ENCODE measurements at regions not wholly inside any gene's neighbourhood (a gene's known extent, or its start where the extent isn't known, plus 50 kb on each side); places are given as distances from the start of the nearest gene placed in this dataset.

DNA sequence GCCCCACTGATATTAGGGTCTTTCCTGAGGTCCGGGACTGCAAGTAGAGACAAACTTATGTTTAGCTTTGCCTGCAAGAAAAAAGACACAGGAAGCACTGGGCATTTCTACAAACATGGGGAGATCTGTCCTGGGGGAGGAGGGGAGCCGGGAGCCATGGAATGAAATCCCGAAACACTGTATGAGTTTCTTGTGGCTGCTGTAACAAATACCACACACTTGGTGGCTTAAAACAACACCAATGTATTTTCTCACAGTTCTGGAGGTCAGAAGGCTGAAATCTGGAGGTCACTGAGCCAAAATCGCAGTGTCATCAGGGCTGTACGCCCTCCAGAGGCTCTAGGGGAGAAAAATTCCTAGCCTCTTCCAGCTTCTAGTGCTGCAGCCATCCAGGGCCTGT lies 114.0 kb upstream of the CHST15 start:
- H3K9me3 ChIP-seq (ENCODE audit: control insufficient read depth in 2 of 3, insufficient read depth in 1 of 3, low read length in 3 of 3), result peaks cover 0 to 5% (median 2%) of the 10 kb centered on the region in 3 donors
- DNase-seq (peak in 1 of 5 donors; percentile 2), FAIRE-seq (no peak)
- H3K4me3 ChIP-seq (ENCODE audit: low read length in 3 of 3), result no peak overlapping the region
- no peaks in the 10 kb centered on the region for H3K36me3 ChIP-seq (ENCODE audit: control insufficient read depth in 2 of 3, insufficient read depth in 3 of 3, low read length in 3 of 3)
- H3K27me3 ChIP-seq (ENCODE audit: control insufficient read depth, insufficient read depth, low read length), result no peaks in the 10 kb centered on the region
- no peaks in the 10 kb centered on the region for H3K4me1 ChIP-seq (ENCODE audit: control insufficient read depth in 2 of 3, insufficient read depth in 2 of 3, low read depth in 1 of 3, low read length in 3 of 3)
- TF ChIP-seq, protein P1, sequence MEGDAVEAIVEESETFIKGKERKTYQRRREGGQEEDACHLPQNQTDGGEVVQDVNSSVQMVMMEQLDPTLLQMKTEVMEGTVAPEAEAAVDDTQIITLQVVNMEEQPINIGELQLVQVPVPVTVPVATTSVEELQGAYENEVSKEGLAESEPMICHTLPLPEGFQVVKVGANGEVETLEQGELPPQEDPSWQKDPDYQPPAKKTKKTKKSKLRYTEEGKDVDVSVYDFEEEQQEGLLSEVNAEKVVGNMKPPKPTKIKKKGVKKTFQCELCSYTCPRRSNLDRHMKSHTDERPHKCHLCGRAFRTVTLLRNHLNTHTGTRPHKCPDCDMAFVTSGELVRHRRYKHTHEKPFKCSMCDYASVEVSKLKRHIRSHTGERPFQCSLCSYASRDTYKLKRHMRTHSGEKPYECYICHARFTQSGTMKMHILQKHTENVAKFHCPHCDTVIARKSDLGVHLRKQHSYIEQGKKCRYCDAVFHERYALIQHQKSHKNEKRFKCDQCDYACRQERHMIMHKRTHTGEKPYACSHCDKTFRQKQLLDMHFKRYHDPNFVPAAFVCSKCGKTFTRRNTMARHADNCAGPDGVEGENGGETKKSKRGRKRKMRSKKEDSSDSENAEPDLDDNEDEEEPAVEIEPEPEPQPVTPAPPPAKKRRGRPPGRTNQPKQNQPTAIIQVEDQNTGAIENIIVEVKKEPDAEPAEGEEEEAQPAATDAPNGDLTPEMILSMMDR (IDR thresholded peaks at IDR 0.05; ENCODE audit: borderline replicate concordance, extremely low read depth, insufficient read depth), result no peak
- no peak overlapping the region for H3K9ac ChIP-seq (ENCODE audit: low read length in 3 of 3)
- H3K27ac ChIP-seq (ENCODE audit: low read depth in 2 of 2, low read length in 2 of 2), result no peak overlapping the region
- intact Hi-C loops (cut with DNase I), result no loop called here

GRCh38 chr10:124206616-124207015 lies 113.2 kb upstream of the CHST15 start:
- intact Hi-C loops (cut with DNase I), result no loop called here
- no peak overlapping the region for H3K9ac ChIP-seq (ENCODE audit: low read length in 3 of 3)
- DNase-seq (peak in 1 of 5 donors; percentile 2), FAIRE-seq (no peak)
- H3K4me1 ChIP-seq (ENCODE audit: control insufficient read depth in 2 of 3, insufficient read depth in 2 of 3, low read depth in 1 of 3, low read length in 3 of 3), result no peaks in the 10 kb centered on the region
- peaks cover 0 to 5% (median 2%) of the 10 kb centered on the region in 3 donors for H3K9me3 ChIP-seq (ENCODE audit: control insufficient read depth in 2 of 3, insufficient read depth in 1 of 3, low read length in 3 of 3)
- TF ChIP-seq, protein P1 (IDR thresholded peaks at IDR 0.05; ENCODE audit: borderline replicate concordance, extremely low read depth, insufficient read depth), result no peak
- no peaks in the 10 kb centered on the region for H3K27me3 ChIP-seq (ENCODE audit: control insufficient read depth, insufficient read depth, low read length)
- H3K36me3 ChIP-seq (ENCODE audit: control insufficient read depth in 2 of 3, insufficient read depth in 3 of 3, low read length in 3 of 3), result no peaks in the 10 kb centered on the region
- H3K4me3 ChIP-seq (ENCODE audit: low read length in 3 of 3), result no peak overlapping the region
- H3K27ac ChIP-seq (ENCODE audit: low read depth in 2 of 2, low read length in 2 of 2), result no peak overlapping the region

DNA sequence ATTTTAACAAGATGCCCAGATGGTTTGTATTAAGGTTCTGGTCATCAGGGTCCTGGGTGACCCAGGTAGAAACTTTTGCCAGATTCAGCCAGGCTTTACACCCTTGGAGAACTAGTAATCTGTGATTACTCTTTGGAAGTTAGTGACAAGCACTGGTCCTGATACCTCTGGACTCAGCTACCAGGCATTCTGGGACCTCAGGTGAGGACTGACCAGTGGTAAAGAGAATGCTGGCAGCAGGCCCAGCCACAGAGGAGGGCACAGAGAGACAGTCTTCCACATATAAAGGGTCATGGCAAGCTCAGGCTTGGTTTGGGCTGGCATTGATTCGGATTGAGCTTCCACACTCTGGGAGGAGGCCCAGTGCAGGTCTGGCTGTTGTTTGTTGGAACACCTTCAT lies 112.0 kb upstream of the CHST15 start:
- intact Hi-C loops (cut with DNase I), result no loop called here
- Histone ChIP-seq H3K9me3 (ENCODE audit: control insufficient read depth in 2 of 3, insufficient read depth in 1 of 3, low read length in 3 of 3) (no peaks in the 10 kb centered on the region), H3K36me3 (ENCODE audit: control insufficient read depth in 2 of 3, insufficient read depth in 3 of 3, low read length in 3 of 3) (no peaks in the 10 kb centered on the region), H3K27ac (ENCODE audit: low read depth in 2 of 2, low read length in 2 of 2) (no peak overlapping the region), H3K4me1 (ENCODE audit: control insufficient read depth in 2 of 3, insufficient read depth in 2 of 3, low read depth in 1 of 3, low read length in 3 of 3) (no peaks in the 10 kb centered on the region), H3K4me3 (ENCODE audit: low read length in 3 of 3) (no peak overlapping the region), H3K9ac (ENCODE audit: low read length in 3 of 3) (no peak overlapping the region), H3K27me3 (ENCODE audit: control insufficient read depth, insufficient read depth, low read length) (no peaks in the 10 kb centered on the region)
- TF ChIP-seq, protein P1 (IDR thresholded peaks at IDR 0.05; ENCODE audit: borderline replicate concordance, extremely low read depth, insufficient read depth), result no peak
- DNase-seq (peak in 1 of 5 donors; percentile 9), FAIRE-seq (no peak)

DNA sequence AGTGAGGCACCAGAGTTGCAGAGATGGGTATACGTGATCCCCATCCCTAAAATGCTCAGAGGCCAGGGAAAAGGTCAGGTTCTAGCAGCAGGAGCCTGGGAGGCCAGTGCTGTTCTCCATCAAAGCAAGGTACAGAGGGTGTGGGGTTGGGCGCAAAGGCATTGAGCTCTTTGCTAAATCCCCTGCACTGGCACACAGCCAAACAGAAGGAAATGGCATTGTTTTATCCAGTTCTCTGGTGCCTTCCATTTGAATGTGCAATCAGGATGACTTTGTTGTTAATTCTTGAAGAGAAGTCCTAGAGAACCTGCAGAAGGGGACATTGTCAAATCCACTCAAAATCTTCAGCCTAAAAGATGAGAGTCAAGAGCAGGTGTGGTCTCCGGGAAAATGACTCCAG lies 111.3 kb upstream of the CHST15 start:
- TF ChIP-seq, protein P1 (IDR thresholded peaks at IDR 0.05; ENCODE audit: borderline replicate concordance, extremely low read depth, insufficient read depth), result no peak
- Histone ChIP-seq H3K4me1 (ENCODE audit: control insufficient read depth in 2 of 3, insufficient read depth in 2 of 3, low read depth in 1 of 3, low read length in 3 of 3) (no peaks in the 10 kb centered on the region), H3K36me3 (ENCODE audit: control insufficient read depth in 2 of 3, insufficient read depth in 3 of 3, low read length in 3 of 3) (no peaks in the 10 kb centered on the region), H3K9me3 (ENCODE audit: control insufficient read depth in 2 of 3, insufficient read depth in 1 of 3, low read length in 3 of 3) (no peaks in the 10 kb centered on the region), H3K4me3 (ENCODE audit: low read length in 3 of 3) (no peak overlapping the region), H3K9ac (ENCODE audit: low read length in 3 of 3) (no peak overlapping the region), H3K27ac (ENCODE audit: low read depth in 2 of 2, low read length in 2 of 2) (no peak overlapping the region), H3K27me3 (ENCODE audit: control insufficient read depth, insufficient read depth, low read length) (no peaks in the 10 kb centered on the region)
- FAIRE-seq (no peak), DNase-seq (peak in 1 of 5 donors; percentile 15)
- intact Hi-C loops (cut with DNase I), result no loop called here

All from kidney (tissue), 13 donors.